ENCODE measurements at regions not wholly inside any gene's neighbourhood (a gene's known extent, or its start where the extent isn't known, plus 50 kb on each side); places are given as distances from the start of the nearest gene placed in this dataset.

- TF ChIP-seq, protein P1, sequence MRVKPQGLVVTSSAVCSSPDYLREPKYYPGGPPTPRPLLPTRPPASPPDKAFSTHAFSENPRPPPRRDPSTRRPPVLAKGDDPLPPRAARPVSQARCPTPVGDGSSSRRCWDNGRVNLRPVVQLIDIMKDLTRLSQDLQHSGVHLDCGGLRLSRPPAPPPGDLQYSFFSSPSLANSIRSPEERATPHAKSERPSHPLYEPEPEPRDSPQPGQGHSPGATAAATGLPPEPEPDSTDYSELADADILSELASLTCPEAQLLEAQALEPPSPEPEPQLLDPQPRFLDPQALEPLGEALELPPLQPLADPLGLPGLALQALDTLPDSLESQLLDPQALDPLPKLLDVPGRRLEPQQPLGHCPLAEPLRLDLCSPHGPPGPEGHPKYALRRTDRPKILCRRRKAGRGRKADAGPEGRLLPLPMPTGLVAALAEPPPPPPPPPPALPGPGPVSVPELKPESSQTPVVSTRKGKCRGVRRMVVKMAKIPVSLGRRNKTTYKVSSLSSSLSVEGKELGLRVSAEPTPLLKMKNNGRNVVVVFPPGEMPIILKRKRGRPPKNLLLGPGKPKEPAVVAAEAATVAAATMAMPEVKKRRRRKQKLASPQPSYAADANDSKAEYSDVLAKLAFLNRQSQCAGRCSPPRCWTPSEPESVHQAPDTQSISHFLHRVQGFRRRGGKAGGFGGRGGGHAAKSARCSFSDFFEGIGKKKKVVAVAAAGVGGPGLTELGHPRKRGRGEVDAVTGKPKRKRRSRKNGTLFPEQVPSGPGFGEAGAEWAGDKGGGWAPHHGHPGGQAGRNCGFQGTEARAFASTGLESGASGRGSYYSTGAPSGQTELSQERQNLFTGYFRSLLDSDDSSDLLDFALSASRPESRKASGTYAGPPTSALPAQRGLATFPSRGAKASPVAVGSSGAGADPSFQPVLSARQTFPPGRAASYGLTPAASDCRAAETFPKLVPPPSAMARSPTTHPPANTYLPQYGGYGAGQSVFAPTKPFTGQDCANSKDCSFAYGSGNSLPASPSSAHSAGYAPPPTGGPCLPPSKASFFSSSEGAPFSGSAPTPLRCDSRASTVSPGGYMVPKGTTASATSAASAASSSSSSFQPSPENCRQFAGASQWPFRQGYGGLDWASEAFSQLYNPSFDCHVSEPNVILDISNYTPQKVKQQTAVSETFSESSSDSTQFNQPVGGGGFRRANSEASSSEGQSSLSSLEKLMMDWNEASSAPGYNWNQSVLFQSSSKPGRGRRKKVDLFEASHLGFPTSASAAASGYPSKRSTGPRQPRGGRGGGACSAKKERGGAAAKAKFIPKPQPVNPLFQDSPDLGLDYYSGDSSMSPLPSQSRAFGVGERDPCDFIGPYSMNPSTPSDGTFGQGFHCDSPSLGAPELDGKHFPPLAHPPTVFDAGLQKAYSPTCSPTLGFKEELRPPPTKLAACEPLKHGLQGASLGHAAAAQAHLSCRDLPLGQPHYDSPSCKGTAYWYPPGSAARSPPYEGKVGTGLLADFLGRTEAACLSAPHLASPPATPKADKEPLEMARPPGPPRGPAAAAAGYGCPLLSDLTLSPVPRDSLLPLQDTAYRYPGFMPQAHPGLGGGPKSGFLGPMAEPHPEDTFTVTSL (CRISPR knock-in tag; IDR thresholded peaks at IDR 0.05; ENCODE audit: borderline replicate concordance): no peak
- no peak for TF ChIP-seq ZNF556 (CRISPR knock-in tag; IDR thresholded peaks at IDR 0.05; ENCODE audit: borderline replicate concordance)
- TF ChIP-seq, protein P2, sequence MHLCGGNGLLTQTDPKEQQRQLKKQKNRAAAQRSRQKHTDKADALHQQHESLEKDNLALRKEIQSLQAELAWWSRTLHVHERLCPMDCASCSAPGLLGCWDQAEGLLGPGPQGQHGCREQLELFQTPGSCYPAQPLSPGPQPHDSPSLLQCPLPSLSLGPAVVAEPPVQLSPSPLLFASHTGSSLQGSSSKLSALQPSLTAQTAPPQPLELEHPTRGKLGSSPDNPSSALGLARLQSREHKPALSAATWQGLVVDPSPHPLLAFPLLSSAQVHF (CRISPR knock-in tag; IDR thresholded peaks at IDR 0.05): no peak
- no peak for TF ChIP-seq MIXL1 (CRISPR knock-in tag; IDR thresholded peaks at IDR 0.05)
- TF ChIP-seq MLXIP (CRISPR knock-in tag; IDR thresholded peaks at IDR 0.05; ENCODE audit: borderline replicate concordance): no peak
- no peak for TF ChIP-seq ZFP36L2 (CRISPR knock-in tag; IDR thresholded peaks at IDR 0.05)
- TF ChIP-seq ZNF746 (CRISPR knock-in tag; IDR thresholded peaks at IDR 0.05): no peak
- TF ChIP-seq ZNF670 (CRISPR knock-in tag; IDR thresholded peaks at IDR 0.05; ENCODE audit: borderline replicate concordance): no peak
- TF ChIP-seq ZNF749 (CRISPR knock-in tag; IDR thresholded peaks at IDR 0.05; ENCODE audit: borderline replicate concordance): no peak
- no peak for TF ChIP-seq ZNF501 (CRISPR knock-in tag; IDR thresholded peaks at IDR 0.05)
Observed at GRCh38 chr5:56594792-56595191, 220.6 kb upstream of the MAP3K1 start (continued).

Data from HepG2 (cell line).